DND-41 (cell line): ENCODE measurements at regions not wholly inside any gene's neighbourhood (a gene's known extent, or its start where the extent isn't known, plus 50 kb on each side); places are given as distances from the start of the nearest gene placed in this dataset.

Source experiments
- ATAC-seq: fragments of 200-7000 bp; cut with Tn5 transposase; 3 replicates; pipeline ENCODE4 v1.9.1; 2021; ENCODE audit warnings: low read depth; ENCODE audit not compliant: insufficient read depth
- DNase-seq: peaks from one replicate; pipeline ENCODE4 v3.0.0-alpha.2; 2020
- H2AFZ ChIP-seq: 2 replicates; pipeline ENCODE4 v1.6.0; 2012; ENCODE audit warnings: low read depth, low read length
- H3K27ac ChIP-seq: 2 replicates; pipeline ENCODE4 v1.5.1; 2012; ENCODE audit warnings: low read length, inconsistent platforms
- H3K27me3 ChIP-seq: fragments of 200-600 bp; sonication (generic); 2 replicates; pipeline ENCODE4 v1.6.0; 2012; ENCODE audit warnings: low read length, mild to moderate bottlenecking, inconsistent platforms; ENCODE audit not compliant: insufficient read depth, poor library complexity
- H3K36me3 ChIP-seq: 2 replicates; pipeline ENCODE4 v1.5.1; 2012; ENCODE audit warnings: low read length, inconsistent platforms; ENCODE audit not compliant: insufficient read depth
- H3K4me1 ChIP-seq: 2 replicates; pipeline ENCODE4 v1.5.1; 2012; ENCODE audit warnings: mild to moderate bottlenecking, low read length; ENCODE audit not compliant: insufficient read depth
- H3K4me2 ChIP-seq: 2 replicates; pipeline ENCODE4 v1.6.0; 2012; ENCODE audit warnings: mild to moderate bottlenecking, moderate library complexity, low read length, inconsistent platforms; ENCODE audit not compliant: insufficient read depth
- H3K4me3 ChIP-seq, 2 experiments: fragments of 200-600 bp in 1 of 2; shearing (Covaris generic) in 1 of 2; 2 replicates each; pipeline ENCODE4 v1.5.1; 2012 to 2016; ENCODE audit warnings: inconsistent platforms in 2 of 2, low read length in 2 of 2, mild to moderate bottlenecking in 2 of 2, low read depth in 1 of 2, moderate library complexity in 1 of 2
- H3K79me2 ChIP-seq: 2 replicates; pipeline ENCODE4 v1.6.0; 2012; ENCODE audit warnings: low read length, inconsistent platforms; ENCODE audit not compliant: insufficient read depth
- H3K9ac ChIP-seq: 2 replicates; pipeline ENCODE4 v1.6.0; 2012; ENCODE audit warnings: low read depth, mild to moderate bottlenecking, inconsistent platforms, low read length, moderate library complexity
- H3K9me3 ChIP-seq: 2 replicates; pipeline ENCODE4 v1.5.1; 2012; ENCODE audit warnings: low read length, moderate library complexity, mild to moderate bottlenecking, inconsistent platforms; ENCODE audit not compliant: insufficient read depth, severe bottlenecking
- H4K20me1 ChIP-seq: 2 replicates; pipeline ENCODE4 v1.6.0; 2012; ENCODE audit warnings: low read length; ENCODE audit not compliant: insufficient read depth
- EZH2 ChIP-seq: IDR thresholded peaks from 3 replicates; pipeline ENCODE4 v1.6.1; 2012; ENCODE audit warnings: borderline replicate concordance, low read depth, mild to moderate bottlenecking, moderate library complexity, low read length, inconsistent platforms; ENCODE audit not compliant: severe bottlenecking
- TF ChIP-seq, protein P1 (sequence below): IDR thresholded peaks from 2 replicates; pipeline ENCODE4 v1.5.1; 2012; ENCODE audit warnings: borderline replicate concordance, low read length, moderate library complexity, mild to moderate bottlenecking; ENCODE audit not compliant: poor library complexity, severe bottlenecking; ENCODE audit errors: extremely low read depth

DNA sequence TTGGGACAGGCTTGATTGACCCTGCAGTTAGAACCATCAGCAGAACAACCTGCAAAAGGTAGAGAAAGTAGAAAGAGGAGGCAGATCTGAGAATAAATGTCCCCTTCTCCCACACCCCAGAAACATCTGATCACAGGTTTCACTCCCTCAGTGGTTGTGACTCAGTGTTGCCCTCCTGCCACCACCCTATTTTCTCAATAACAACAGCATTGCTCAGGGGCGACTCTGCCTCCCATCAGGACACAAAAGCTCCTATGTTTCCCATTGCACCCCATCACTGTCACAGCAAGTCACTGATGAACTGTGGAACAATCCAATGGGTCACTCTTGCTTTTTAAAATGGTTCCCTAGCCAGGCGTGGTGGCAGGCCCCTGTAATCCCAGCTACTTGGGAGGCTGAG is 110.2 kb downstream of the RASSF10 start:
- no peak for TF ChIP-seq EZH2
- TF ChIP-seq, protein P1, sequence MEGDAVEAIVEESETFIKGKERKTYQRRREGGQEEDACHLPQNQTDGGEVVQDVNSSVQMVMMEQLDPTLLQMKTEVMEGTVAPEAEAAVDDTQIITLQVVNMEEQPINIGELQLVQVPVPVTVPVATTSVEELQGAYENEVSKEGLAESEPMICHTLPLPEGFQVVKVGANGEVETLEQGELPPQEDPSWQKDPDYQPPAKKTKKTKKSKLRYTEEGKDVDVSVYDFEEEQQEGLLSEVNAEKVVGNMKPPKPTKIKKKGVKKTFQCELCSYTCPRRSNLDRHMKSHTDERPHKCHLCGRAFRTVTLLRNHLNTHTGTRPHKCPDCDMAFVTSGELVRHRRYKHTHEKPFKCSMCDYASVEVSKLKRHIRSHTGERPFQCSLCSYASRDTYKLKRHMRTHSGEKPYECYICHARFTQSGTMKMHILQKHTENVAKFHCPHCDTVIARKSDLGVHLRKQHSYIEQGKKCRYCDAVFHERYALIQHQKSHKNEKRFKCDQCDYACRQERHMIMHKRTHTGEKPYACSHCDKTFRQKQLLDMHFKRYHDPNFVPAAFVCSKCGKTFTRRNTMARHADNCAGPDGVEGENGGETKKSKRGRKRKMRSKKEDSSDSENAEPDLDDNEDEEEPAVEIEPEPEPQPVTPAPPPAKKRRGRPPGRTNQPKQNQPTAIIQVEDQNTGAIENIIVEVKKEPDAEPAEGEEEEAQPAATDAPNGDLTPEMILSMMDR = no peak
- H3K27ac ChIP-seq = no peak overlapping the region
- no peak overlapping the region for H3K4me3 ChIP-seq
- H3K9me3 ChIP-seq = no peaks in the 10 kb centered on the region
- no peak overlapping the region for H2AFZ ChIP-seq
- no peak for DNase-seq
- peaks cover 5% of the 10 kb centered on the region for H3K27me3 ChIP-seq
- H3K4me1 ChIP-seq = no peaks in the 10 kb centered on the region
- H3K9ac ChIP-seq = no peak overlapping the region
- no peaks in the 10 kb centered on the region for H3K79me2 ChIP-seq
- ATAC-seq = no peak
- no peaks in the 10 kb centered on the region for H4K20me1 ChIP-seq
- H3K4me2 ChIP-seq = no peak overlapping the region
- H3K36me3 ChIP-seq = no peaks in the 10 kb centered on the region

DNA sequence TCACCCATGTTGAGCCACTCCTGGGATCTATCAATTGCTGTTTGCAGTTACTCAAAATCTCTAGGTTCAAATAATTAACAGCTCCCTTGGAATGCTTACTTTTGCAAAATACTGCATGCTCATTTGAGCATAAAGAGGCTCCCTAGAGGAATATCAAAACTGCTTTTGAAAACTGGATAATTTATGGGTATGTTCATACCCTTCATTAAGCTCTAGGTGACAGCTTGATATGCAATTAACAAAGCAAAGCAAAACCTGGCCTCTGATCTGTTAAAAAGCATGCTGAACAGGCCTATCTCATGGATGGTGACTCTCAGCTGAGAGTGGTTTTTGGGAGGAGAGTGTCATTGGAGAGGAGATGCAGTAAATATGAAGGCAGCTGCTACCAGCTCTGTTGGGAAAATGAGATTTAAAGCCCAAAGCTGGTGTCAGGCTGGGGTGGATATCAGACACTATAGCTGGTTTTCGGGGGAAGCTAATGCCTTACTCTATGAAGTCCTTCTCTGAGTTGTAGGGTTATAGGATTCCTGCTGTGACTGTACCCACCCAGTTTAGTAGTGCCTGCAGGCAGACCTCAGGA is 110.9 kb downstream of the RASSF10 start:
- Histone ChIP-seq H4K20me1 (no peaks in the 10 kb centered on the region), H3K4me2 (no peak overlapping the region), H3K27me3 (peaks cover 5% of the 10 kb centered on the region), H3K36me3 (no peaks in the 10 kb centered on the region), H2AFZ (no peak overlapping the region), H3K4me1 (no peaks in the 10 kb centered on the region), H3K79me2 (no peaks in the 10 kb centered on the region), H3K4me3 (no peak overlapping the region), H3K27ac (no peak overlapping the region), H3K9ac (no peak overlapping the region), H3K9me3 (no peaks in the 10 kb centered on the region)
- TF ChIP-seq, protein P1 = no peak
- TF ChIP-seq EZH2 = no peak
- ATAC-seq = no peak
- DNase-seq = no peak

DNA sequence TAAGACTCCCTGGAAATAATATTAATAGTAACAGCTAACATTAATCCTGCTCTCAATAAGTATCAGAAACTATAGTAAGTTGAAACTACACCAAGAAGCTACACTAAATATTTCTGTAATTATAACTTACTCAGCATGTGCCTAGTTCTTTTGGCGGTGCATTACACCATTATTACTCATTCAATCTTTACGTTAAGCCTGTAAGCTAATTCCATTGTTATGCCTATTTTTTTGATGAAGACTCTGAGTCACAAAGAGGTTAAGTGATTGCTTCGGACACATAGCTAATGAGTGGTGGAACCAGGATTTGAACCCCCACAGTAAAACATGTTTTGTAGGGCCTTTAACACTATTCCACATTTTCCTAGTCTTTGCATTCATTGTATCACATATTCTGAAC is 111.6 kb downstream of the RASSF10 start:
- Histone ChIP-seq H3K27ac (no peak overlapping the region), H2AFZ (no peak overlapping the region), H3K4me1 (no peaks in the 10 kb centered on the region), H3K4me3 (no peak overlapping the region), H3K9ac (no peak overlapping the region), H3K36me3 (no peaks in the 10 kb centered on the region), H3K9me3 (no peaks in the 10 kb centered on the region), H3K79me2 (no peaks in the 10 kb centered on the region), H4K20me1 (no peaks in the 10 kb centered on the region), H3K4me2 (no peak overlapping the region), H3K27me3 (peaks cover 5% of the 10 kb centered on the region)
- no peak for TF ChIP-seq EZH2
- TF ChIP-seq, protein P1 = no peak
- ATAC-seq (no peak), DNase-seq (no peak)

DNA sequence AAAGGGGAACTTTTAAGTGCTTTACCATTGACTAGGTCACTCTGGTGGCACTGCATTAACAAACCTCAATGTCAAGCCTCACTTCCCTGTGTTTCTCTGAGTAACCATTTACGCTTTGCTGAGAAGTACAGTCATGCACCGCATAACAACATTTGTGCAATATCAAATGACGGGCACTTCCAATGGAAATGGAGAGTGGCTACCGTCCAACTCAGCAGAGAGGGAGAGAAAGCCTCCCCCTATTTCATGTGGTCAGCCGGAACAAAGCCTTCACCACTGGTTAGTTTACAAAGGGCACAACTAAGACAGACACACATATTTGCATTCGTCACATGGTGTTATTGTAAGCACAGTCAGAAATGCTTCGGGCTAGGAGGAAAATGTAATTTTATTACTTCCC is 117.3 kb downstream of the RASSF10 start:
- no peak overlapping the region for H2AFZ ChIP-seq
- no peaks in the 10 kb centered on the region for H4K20me1 ChIP-seq
- H3K4me2 ChIP-seq = no peak overlapping the region
- H3K4me1 ChIP-seq = no peaks in the 10 kb centered on the region
- peaks cover 3% of the 10 kb centered on the region for H3K27me3 ChIP-seq
- no peaks in the 10 kb centered on the region for H3K9me3 ChIP-seq
- no peak overlapping the region for H3K27ac ChIP-seq
- no peaks in the 10 kb centered on the region for H3K79me2 ChIP-seq
- no peaks in the 10 kb centered on the region for H3K36me3 ChIP-seq
- no peak for TF ChIP-seq EZH2
- H3K9ac ChIP-seq = no peak overlapping the region
- no peak for DNase-seq
- ATAC-seq = no peak
- no peak overlapping the region for H3K4me3 ChIP-seq
